GM19238 (cell line): ENCODE measurements at regions not wholly inside any gene's neighbourhood (a gene's known extent, or its start where the extent isn't known, plus 50 kb on each side); places are given as distances from the start of the nearest gene placed in this dataset.
"Not testable (repeated sequence)": the region's sequence is repeated elsewhere in the genome, so short reads cannot be mapped to it uniquely, and the experiment has no call there.

Experiments used
- DNase-seq: peaks from one replicate; pipeline ENCODE4 v3.0.0; 2011; ENCODE audit warnings: low spot score; ENCODE audit not compliant: insufficient read length

- no peak for DNase-seq
Measured at GRCh38 chr15:58295637-58296215, 136.1 kb upstream of the LIPC start.

DNA sequence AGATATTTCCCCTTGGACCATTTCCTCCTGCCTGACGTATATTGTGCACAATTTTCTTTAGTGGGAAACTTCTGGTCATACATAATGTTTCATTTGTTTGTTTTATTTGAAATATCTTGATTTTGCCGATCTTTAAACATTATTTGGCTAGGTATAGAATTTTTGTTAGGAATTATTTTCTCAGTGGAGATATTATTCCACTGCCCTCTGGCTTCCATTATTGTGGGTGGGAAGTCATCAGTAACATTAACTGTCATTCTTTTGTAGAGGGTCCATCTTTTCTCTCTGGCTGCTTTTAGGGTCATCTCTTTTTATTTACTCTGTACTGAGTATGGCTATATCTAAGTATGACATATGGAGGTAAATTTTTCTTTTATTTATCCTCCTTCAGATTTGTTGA, 135.5 kb upstream of the LIPC start:
- DNase-seq, result no peak

DNA sequence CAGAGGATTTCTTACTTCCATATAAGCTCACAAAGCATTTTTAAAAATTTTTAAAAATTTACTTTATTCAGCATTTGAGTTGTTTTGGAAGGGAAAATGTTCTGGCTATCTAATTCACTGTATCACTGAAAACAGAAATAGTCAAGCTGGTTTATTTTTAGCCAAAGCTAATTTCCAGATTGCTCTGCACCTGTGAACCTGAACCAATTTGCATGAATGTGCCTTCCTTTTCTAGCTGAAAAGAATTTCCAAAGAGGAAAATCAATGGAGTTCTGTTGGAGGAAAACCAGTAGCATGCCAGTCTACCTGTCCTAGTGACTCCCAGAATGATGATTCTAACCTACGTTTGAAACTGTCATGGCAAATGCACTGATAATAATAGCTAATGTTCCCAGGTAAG, 134.2 kb upstream of the LIPC start:
- no peak for DNase-seq

- no peak for DNase-seq
Measured at GRCh38 chr15:58298879-58299850, 132.6 kb upstream of the LIPC start.

- no peak for DNase-seq
Measured at GRCh38 chr15:58302832-58303231, 129.0 kb upstream of the LIPC start.

DNA sequence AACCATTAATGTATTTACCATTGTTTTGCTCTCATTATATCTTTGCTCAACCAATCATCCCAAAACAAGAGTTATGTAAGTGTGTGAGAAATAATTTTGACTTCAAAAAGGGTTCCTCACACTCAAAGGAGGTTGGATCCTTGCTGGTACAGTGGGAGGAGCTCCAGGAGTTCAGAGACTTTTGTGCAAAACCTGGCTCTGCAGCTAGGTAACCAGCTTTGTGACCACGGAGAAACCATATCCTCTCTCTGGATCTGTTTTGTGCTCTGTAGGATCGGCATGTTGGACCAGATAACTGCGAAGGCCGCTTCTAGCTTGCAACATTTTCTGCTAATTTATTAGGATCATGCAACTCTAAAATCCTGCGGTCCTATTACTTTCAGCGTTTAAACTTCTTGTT, 128.6 kb upstream of the LIPC start:
- DNase-seq, result no peak

DNA sequence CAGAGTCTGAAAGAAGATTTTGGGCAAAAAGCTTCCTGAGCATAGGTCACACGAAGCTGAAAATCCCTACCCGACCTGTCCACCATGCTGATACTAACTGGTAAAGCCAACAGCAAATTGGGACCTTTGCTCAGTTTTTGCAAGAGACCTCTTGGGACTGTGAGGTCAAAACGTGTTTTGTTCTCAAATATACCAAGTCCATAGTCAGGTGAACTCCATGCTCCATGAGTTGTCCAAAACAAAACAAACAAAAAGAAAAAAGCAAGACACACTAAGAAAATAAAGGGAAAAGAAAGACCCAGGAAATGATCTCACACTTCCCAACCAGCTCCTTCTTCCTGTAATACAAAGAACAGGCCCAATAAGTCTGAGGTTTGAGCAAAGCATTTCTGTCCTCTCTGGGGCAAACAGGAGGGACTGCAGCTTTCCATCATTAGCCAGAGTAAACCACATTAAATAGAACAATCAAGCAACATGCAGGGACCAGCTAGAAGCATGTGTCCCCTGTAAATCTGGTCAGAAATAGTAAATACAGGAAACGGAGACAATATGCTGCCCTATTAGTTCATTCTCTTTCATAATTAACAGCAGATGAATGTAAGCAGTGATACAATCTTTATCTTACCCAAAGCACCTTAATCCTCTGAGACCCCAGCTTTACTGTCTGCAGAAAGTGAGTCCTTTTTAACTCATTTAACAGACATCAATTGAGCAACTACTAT, 125.0 kb upstream of the LIPC start:
- no peak for DNase-seq

- no peak for DNase-seq
Measured at GRCh38 chr15:58307313-58307961, 124.4 kb upstream of the LIPC start.

GRCh38 chr15:58308742-58309355, 122.9 kb upstream of the LIPC start:
- no peak for DNase-seq

- no peak for DNase-seq
Measured at GRCh38 chr15:58309963-58310928, 121.5 kb upstream of the LIPC start.

DNA sequence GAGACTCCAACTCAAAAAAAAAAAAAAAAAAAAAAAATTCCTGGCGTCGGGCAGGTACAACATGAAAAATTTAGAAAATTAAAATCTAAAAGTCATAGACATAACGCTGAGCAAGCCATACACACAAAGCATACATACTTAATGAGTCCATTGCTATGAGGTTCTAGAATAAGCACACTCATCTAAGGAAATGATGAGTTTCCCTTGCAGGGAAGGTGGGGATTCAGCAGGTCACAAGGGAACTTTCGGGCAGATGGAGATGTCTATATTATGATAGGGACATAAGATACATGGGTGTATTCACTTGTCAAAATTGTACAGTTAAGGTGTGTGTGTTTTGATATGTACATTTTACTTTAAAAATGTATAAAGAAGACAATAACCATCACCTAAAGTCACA, 120.2 kb upstream of the LIPC start:
- no peak for DNase-seq

DNA sequence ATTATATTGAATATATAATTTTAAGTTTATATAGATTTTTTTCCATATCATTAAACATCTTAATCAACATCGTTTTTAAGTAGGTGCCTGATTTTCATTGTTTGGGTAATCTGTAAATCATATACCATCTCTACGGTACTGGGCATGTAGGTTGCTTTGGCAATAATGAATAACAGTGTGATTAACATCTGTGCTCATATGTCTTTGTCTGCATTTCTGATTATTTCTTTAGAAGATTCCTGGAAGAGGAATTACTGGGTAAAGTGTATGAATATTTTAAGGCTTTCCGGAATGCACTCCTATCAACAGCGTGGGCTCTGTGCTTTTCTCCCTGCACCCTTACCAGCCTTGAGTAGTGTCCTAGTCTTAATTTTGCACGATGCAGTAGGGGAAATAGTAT, 119.8 kb upstream of the LIPC start:
- DNase-seq, result no peak

GRCh38 chr15:58313304-58313703, 118.5 kb upstream of the LIPC start:
- DNase-seq, result no peak

- no peak for DNase-seq
Measured at GRCh38 chr15:58313810-58314592, 117.8 kb upstream of the LIPC start.

GRCh38 chr15:58314593-58315216, 117.1 kb upstream of the LIPC start:
- no peak for DNase-seq

GRCh38 chr15:58318517-58318916, 113.3 kb upstream of the LIPC start:
- DNase-seq, result no peak

- DNase-seq, result no peak
Measured at GRCh38 chr15:58321034-58321433, 110.8 kb upstream of the LIPC start.

GRCh38 chr15:58322253-58322652, 109.5 kb upstream of the LIPC start:
- DNase-seq, result no peak

DNA sequence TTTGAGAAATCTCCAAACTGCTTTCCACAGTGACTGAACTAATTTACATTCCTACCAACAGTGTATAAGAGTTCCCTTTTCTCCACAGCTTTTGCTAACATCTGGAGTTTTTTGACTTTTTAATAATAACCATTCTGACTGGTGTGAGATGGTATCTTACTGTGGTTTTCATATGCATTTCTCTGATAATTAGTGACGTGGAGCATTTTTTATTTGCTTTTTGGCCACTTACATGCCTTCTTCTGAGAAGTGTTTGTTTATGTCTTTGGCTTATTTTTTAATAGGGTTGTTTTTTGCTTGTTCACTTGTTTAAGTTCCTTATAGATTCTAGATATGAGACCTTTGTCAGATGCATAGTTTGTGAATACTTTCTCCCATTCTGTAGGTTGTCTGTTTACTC, 108.5 kb upstream of the LIPC start:
- not testable (repeated sequence) for DNase-seq
